GM21526 (cell line): ENCODE measurements at regions not wholly inside any gene's neighbourhood (a gene's known extent, or its start where the extent isn't known, plus 50 kb on each side); places are given as distances from the start of the nearest gene placed in this dataset.

Experiments used
- ATAC-seq: cut with Tn5 transposase; IDR thresholded peaks from one replicate; pipeline ENCODE4 v1.9.1; 2021; ENCODE audit warnings: moderate library complexity; ENCODE audit not compliant: unreplicated experiment, low FRiP score

DNA sequence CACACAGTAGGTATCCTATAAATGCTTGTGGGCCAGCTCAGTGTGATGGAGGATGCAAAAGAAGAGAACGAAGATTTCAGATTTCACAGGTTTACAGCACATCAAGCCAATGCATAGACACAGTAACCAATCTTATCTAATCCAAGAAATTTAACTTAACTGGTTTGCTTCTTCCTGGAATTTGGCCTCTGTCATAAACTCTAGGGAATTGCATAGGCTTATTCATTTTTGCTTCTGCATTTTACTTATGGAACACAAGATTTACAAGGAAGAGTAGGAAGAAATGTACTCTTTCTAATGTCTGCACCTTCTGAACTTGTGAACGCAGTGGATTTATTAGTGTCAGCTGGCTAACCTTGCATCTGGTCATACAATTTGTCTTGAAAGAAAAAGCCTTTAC is 389.4 kb upstream of the NPVF start:
- no peak for ATAC-seq

DNA sequence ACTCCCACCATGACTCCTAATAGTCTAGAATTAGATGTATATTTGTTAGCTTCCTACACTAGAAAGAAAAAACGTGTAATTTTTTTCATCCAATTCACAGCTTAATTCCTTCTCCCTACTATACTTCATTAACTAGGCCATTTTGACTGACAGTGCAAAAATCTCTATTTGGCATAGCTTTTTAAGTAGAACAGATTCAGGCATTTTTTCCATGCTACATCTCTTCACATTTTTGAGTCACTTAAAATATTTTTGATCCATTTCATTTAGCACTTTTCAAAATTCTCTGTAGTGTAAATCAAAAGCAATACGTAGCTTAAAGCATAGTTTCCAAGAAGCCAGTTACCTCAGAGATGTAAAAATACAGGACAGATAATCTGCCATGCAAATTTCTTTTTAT is 391.1 kb upstream of the NPVF start:
- no peak for ATAC-seq

DNA sequence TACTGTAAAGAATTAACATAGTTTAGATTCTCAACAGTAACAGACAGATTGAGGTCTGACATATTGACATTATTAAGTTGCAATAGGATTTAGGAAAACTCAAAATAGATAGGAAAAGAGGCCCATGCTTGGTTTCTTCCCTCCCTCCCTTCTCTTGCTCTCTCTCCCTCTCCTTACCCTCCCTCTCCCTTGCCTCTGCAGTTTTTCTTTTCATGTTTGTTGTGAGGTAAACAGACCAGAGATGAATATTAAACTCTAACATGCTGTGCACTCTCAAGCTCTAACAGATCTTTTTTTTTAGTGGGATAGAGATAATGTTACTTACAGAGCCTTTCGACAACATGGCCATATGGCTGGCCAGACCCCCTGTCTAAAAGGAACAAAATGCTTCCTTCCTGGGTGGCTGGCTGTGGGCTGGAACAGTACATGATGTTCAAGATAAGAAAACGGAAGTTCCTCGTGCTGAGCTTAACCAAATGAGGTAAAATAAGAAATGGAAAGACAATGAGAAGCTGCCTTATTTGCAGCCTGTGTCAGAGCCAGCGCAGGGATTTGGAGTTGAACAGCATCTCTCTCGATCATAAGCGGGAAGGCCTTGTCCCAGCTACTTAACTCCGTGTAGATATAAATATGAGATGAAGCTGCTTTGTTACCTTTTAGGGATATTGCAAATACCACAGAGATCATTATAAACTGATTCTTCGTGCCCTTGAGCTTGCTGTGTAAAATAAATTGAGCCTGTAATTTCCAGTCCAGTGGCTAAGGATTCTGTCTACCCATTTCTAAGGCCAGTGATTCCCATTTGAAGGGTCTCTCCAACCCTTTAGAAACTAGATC is 391.9 kb upstream of the NPVF start:
- ATAC-seq = no peak

DNA sequence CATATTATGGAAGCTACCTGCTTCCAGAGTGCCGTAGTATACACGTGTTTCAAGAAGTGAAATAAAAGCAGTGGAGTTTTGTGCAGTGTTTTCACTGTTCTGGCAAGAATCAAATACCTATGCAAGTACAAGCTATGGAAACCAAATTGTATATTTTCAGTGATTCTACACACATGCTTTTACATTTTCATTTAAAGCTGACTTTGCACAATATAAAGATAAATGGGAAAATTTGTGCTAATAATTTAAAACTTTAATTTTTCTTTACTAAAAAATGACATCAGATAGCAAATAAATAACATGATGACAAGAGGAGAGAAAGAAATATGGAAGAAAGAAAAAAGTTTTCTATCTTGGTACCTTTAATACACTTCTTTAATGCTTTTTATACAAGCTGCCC is 393.7 kb upstream of the NPVF start:
- ATAC-seq = no peak

DNA sequence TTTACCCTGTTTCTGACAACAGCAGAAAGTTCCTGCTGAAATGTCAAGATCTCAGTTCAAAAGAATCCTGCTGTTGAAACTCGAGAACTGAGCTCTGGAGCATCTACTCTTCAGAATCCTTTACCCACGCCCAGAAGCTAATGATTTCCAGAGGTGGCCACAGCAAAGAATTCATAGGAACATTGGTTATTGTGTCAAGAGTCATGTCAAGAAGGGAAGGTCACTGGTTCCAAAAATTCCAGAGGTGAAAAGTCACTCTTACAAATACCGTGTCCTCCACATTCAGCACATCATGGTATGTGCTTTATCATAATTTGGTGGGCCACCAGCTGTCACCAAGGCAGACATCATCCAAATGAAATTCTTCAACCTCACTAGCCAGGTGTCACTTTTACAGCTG is 394.4 kb upstream of the NPVF start:
- ATAC-seq = no peak

DNA sequence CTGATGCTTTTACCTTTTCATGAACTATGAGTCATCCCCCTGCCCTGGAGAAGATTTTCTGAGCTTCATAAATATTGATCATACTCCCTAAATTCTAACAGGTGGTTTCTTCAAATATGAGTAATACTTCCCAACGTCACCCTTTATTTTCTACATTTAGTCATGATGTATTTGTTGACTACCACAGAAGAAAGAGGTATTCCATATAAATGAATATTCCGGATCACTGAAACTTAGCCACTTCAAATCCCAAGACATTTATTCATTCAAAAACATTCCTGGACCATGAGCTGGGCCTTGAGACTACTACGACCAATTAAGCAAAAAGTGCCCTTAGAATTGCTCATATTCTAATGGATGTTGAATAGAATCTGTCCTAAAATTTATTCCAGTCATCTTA is 395.8 kb upstream of the NPVF start:
- ATAC-seq = no peak

DNA sequence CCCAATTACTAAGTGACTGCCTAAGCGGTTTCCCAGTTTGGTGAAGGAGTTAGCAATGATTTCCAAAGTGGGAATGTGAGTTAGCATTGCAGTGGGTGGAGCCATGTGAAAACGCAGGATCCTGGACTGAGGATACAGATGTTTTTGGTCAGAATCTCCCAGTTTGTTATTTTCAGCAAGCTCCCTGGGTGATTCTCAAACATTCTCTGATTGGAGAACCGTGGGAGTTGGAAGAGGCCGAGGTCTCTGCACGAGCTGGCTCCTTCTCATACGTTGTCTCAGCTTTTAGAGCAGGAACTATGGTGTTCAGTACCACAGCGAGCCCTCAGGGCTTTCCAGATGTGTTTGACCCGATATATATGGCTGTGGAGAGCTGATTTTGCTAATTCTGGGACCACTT is 396.5 kb upstream of the NPVF start:
- ATAC-seq = no peak

DNA sequence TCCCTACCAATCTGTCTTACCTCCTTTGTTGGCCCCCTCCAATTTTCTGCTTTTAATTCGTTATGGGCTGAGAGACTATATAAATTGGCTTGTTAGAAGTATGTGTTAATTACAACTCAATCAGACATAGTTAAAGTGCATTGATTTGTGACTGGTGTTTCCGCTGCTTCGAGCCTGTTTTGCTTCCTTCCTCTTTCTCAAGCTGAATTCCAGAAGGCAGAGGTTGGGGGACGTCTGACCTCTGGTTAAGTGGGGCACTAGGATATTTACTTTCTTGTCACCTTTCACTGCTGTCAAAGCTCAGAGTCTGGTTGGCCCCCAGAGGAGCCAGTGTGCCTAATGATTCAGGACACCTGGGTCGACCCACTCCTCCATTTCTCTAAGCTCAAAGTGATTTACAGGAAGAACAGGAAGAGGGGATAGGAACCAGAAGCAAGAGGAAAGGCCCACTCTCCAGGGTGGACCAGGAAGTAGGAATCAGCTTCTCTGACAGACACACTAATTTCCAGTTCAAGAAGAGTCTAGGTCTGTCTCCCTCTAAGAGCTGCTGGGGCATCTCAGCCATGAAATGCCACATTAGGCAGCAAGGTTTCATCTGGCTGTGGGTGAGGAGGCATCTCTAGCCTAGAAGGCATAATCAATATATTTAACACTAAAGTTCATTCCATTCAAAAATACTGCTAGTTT is 397.2 kb upstream of the NPVF start:
- no peak for ATAC-seq

DNA sequence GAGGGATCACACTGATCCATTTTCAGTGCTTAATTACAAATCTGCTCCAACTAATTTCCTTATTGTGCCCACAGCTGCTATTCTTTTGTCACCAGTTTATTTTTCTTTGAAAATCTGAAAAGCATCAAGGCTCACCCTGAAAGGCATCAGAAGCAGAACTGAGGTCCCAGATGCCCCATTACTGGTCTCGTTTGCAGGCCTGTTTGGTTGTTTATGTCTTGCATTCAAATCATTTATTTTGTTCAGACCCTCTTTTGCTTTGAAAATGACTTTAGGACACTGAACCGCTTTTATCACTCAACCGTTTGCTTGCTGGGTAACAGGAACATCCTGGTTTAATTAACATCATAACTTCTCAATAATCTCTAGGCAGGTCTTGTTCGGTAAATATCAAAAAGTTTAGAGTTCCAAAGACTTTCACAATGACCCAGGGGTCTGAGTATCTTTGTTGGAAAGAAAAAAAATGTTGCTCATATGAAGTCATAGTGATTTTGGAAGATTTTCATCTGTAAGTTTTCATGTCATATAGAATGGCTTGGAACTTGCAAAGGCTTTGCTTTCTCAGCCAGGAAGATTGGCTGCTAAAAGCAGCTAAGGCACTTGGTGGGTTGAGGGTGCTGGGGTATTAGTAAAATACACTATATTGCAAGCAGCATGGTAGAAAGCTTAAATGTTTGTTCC is 398.3 kb upstream of the NPVF start:
- no peak for ATAC-seq

DNA sequence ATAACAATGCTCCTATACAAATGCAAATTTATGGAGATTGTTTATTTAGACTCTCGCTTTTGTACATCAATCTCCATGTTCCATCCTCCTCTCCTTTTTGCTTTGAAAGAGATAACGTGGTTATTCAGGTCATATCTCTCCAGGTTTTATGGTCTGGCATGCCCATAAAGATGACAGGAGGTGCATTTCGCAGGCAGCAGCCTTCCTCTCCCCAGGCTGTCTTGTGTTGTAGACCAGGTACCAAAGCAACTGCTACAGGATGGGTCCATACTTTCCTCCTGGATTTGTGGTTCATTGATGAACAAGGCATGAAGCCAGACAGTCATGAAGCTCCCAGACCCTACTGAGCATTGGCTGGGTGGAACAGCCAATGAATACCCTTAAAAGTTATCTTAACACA is 400.2 kb upstream of the NPVF start:
- no peak for ATAC-seq

DNA sequence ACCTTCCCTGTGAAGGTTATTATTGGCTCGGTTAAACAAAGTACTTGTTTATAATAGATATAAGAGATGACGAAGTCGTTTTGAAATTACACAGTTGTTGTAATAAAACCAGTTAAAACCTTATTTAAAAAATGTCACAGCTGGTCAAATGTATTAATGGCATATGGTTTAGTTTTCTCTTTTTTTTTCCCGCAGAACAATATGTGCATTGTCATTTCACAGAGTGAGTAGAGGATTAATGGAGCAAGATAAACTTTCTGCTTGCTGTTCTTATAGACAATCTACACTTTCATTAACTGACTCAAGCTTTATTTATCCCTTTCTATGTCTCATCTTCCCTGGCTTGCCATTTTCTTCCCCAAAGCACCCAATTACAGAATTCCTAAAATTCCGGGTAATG is 404.3 kb upstream of the NPVF start:
- no peak for ATAC-seq

DNA sequence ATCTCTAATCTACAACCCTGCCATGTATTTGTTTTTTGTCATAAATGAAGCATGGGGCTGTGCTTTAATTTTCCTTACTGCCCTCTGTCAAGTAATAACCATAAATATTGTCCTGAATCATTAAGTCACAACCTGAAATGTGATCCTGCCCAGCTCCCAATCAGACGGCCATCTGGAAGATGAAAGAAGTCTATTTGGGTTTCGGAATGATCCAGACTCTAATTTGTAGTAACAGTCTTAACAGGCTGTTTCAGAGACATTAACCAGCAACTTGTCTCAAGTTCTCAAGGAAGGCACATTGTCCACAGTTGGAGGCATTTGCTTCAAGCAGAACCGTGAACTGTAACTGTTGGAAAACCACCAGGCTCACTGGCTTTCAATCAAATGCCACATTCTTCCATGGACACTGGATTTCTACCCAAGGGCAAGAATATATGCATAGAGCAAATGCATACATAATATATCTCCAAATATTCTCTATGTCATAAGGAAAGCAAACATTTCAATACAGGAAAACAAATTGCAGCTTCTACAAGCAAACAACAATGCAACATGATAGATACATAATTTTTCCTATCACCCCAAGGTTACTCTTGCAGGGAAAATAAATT is 405.2 kb upstream of the NPVF start:
- ATAC-seq = no peak

DNA sequence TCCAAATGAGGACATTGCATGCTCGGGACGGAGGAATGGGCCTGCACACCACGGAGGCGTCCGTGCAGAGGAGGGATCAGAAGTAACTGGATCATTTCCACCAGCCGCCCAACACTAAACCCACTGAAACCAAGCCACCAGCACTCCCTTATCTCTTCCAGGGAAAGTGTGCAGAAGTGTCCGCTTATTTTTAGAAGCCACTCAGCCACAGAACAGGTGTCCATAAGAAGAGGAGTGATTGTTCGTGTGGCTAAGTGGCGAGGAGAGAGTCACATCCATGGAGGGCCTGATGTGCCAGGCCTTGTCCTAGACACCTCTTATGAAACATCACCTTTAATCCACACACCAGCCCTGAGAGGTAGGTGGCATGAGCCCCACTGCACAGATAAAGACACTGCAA is 407.9 kb upstream of the NPVF start:
- no peak for ATAC-seq

DNA sequence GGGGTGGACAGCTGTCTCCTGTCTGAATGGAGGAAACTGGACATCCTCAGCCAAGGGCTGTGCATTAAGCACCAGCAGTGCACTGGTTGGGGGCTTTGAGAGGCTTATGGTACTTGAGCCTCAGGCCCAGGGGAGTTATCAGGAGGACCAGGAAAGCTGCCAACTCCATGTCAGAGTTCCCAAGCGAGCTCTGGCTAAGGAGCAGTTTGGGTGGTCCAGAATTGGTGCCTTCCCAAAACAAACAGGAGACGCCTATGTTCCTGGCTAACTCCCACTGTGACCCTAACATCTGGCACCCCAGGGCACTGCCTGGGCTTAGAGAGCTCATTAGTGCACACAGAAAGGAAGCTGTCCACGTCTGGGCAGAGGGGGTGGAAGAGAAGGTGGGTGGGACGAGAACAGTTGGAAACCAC is 408.6 kb upstream of the NPVF start:
- ATAC-seq = no peak

DNA sequence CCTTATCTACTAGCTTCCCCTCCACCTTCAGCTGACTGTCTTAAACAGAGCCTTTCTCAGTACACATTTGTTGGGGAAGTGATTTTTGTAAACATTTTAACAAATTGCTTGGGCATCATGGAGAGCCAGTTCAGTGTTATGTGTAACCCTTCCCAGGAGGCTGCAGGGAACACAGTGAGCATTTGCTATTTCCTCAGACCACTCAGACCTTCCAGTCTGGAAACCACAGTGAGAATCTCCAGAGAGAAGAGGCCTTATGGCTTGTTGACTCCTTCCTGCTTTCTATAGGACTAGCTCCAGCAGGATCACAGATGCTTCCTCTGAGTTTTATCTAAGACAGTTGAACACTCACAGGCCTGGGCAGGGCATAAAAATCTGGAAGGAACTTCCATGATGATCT is 409.8 kb upstream of the NPVF start:
- no peak for ATAC-seq

DNA sequence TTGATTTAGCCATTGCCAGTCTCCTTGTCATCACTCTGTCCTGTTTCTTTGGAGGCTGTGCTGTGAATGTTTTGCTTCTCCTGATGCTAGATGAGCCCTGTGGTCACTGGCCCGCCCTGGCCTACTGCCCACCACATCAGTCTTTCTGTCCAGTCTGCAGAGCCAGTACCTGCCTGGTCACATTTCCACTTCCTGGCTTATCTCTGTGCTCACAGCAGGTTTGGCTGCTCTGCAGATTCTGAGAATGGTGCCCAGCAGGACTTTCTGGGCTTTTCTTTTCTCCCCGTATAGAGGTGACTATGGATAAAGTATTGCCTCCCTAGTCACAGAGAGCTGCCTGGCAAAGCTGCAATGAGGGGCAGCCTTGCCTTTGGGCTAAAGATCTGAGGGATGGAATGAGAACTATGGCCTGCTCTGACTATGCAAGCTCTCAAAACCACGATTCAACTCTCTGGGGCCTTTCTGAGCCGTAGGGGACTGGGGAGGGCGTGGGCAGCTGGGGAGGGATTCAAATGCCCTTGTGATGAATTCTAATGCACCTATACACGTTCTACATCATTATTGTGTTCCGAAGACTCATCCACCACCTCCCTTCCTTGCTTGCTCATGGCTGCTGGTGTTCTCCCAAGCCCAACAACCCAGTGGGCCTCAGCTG is 410.4 kb upstream of the NPVF start:
- no peak for ATAC-seq

DNA sequence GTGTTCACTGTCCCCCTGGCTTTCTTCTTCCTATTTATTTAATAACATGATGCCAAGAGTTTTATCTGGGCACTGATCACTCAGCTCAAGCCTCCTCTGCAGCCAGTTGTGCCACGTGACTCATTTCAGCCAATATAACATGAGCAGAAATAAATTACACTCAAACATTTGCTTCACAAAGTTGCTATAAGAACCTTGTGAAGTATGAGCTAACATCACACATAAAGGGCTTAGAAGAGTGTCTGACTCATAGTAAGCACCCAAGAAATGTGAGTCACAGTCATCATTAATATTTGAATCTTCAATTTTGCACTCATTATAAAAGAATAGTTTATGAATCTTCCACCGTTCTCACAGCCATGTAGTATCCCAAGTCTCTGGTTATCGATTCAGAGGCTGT is 414.6 kb upstream of the NPVF start:
- ATAC-seq = no peak

DNA sequence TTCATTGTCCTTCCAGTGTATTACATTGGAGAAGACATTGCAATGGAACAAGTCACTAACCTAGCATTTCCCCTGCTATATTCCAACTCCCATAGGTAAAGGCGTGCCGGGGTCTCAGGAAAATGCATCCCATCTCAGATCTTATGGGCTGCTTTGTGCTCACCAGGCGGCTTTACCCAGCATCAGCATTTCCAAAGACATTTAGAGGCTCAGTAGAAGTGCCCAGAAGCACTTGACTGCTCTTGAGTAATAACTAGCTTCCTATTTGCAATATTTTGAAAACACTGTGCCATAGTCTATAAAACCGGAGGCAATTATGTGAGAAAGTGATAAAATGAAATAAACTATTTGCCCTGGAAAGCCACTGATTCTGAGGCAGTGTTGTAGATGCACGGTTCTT is 415.0 kb upstream of the NPVF start:
- no peak for ATAC-seq

DNA sequence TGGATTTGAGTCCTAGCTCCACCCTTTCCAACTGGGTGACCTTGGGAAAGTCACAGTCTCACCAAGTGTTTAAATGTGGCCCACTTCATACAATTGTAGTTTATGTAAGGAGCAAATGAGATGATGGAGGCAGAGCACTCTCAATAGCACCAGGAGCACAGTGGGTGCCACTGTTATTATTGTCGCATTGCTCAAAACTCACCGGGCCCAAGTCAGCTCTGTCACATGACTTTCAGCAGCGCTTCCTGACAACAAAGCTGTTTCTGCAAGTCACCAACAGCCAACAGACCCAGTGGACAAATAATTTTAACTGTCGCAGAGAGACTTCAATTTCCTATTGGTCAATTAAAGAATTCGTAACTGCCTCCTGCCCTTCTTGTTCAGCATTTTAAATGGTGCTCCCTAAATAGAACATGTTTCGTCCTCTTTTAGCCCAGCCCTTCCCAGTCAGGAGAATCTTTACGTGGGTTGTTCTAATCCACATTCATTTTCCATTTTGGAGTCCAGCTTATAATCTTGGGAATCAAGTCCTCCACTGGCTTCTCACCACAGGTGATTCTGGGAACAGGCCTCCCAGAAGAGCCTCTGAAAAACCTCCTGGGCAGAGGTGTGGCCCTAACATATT is 415.6 kb upstream of the NPVF start:
- ATAC-seq = no peak

DNA sequence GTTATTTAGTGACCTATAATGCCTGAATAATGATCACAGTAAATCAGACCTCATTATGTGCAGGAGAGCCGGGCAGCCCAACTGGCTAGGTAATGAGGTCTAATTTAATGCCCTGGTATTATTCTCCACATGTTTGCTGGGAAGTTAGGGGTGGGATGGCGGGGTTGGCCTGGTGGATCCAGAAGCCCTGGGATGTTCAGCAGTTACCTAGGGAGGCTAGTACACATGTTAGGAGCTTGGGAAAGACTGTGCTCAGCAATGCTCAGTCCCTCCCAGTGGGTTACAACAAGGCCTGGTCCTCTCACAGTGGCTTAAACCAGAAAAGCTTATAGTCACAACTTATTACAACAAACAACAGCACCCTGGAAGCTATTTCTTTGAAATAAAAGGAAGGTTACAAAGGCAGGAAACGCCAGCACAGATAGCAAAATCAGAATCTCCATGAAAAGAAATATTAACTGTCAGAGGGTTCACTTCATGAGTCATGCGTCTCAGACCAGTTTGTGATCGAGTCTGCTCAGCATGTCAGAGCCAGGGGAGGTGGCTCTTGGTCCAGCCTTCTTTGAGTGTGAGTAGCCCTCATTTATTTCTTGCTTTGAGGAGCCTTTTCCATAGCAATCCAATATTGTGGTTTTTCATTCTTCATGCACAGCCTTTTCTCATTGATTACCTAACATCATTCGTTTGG is 418.6 kb upstream of the NPVF start:
- ATAC-seq = no peak
